Transverse colon (tissue), 3 donors: ENCODE measurements at regions not wholly inside any gene's neighbourhood (a gene's known extent, or its start where the extent isn't known, plus 50 kb on each side); places are given as distances from the start of the nearest gene placed in this dataset.

Experiments
- POLR2A ChIP-seq: fragments of 450-650 bp; IDR thresholded peaks from one replicate; pipeline ENCODE4 v1.6.1; 2016; ENCODE audit warnings: antibody characterized with exemption, mild to moderate bottlenecking, moderate library complexity
- TF ChIP-seq, protein P1 (sequence below), 5 experiments: fragments of 200-600 bp in 3 of 5; fragments of 450-650 bp in 2 of 5; sonication (generic) in 3 of 5; IDR thresholded peaks; 1 replicate in 2 of 5; 2 replicates in 3 of 5; pipeline ENCODE4 v1.5.1; 2016 to 2017; ENCODE audit warnings: antibody characterized with exemption in 5 of 5, inconsistent platforms in 3 of 5, mild to moderate bottlenecking in 2 of 5, moderate library complexity in 1 of 5

DNA sequence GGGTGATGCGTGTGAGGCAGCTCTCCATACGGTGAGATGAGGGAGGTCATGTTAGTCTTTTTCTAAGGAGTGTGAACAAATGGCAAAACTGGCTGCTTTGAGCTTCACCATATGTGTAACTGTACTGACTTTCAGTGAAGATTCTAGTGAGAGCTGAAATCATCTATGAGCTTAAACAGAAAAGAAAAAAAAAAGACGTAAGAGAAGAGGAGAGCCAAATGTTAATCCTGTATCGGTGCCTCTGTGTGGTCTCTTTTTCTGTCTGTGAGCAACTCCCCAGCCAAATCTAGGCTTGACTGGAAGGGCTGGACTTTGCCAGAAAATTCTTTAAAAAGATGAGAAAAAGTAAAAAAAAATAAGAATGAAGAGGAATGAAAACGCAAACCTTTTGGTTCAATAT, 209.7 kb upstream of the TUT7 start:
- TF ChIP-seq, protein P1, sequence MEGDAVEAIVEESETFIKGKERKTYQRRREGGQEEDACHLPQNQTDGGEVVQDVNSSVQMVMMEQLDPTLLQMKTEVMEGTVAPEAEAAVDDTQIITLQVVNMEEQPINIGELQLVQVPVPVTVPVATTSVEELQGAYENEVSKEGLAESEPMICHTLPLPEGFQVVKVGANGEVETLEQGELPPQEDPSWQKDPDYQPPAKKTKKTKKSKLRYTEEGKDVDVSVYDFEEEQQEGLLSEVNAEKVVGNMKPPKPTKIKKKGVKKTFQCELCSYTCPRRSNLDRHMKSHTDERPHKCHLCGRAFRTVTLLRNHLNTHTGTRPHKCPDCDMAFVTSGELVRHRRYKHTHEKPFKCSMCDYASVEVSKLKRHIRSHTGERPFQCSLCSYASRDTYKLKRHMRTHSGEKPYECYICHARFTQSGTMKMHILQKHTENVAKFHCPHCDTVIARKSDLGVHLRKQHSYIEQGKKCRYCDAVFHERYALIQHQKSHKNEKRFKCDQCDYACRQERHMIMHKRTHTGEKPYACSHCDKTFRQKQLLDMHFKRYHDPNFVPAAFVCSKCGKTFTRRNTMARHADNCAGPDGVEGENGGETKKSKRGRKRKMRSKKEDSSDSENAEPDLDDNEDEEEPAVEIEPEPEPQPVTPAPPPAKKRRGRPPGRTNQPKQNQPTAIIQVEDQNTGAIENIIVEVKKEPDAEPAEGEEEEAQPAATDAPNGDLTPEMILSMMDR (IDR thresholded peaks at IDR 0.05): no peak
- no peak for TF ChIP-seq POLR2A
